C4-2B (cell line): ENCODE measurements at regions not wholly inside any gene's neighbourhood (a gene's known extent, or its start where the extent isn't known, plus 50 kb on each side); places are given as distances from the start of the nearest gene placed in this dataset.
"Not testable (repeated sequence)": the region's sequence is repeated elsewhere in the genome, so short reads cannot be mapped to it uniquely, and the experiment has no call there.

ENCODE experiments used
- H3K27ac ChIP-seq: fragments of 450-650 bp; 2 replicates; pipeline ENCODE4 v1.5.1; 2017
- CTCF ChIP-seq: fragments of 450-650 bp; conservative IDR thresholded peaks from 2 replicates; pipeline ENCODE4 v1.5.1; 2017; ENCODE audit warnings: mild to moderate bottlenecking
- ZFX ChIP-seq: fragments of 450-650 bp; IDR thresholded peaks from 2 replicates; pipeline ENCODE4 v1.6.1; 2017

DNA sequence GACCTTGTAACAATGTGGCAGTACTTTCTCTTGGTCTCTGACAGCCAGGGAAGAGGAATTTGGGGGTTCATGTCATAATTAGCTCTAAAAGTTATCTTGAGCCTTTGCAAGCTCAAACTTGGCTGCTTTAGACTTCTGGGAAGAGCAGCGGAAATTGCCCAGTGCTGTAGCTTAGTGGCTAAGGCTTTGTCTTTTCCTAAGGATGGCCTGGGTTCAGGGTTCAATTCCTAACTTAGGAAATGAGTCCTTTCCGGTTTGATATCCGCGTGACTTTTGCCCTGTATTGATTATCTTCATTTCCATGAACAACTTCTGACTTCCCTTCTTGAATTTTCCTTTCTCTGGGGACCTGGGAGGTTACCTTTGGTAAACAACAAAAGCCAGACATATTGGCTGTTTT is 961.0 kb downstream of the CNTNAP5 start:
- TF ChIP-seq ZFX (no peak), CTCF (no peak)
- no peak overlapping the region for H3K27ac ChIP-seq

- H3K27ac ChIP-seq, result not testable (repeated sequence)
Observed at GRCh38 chr2:124986870-124987269, 961.8 kb downstream of the CNTNAP5 start.

GRCh38 chr2:124987436-124987835 is 962.3 kb downstream of the CNTNAP5 start:
- not testable (repeated sequence) for H3K27ac ChIP-seq

DNA sequence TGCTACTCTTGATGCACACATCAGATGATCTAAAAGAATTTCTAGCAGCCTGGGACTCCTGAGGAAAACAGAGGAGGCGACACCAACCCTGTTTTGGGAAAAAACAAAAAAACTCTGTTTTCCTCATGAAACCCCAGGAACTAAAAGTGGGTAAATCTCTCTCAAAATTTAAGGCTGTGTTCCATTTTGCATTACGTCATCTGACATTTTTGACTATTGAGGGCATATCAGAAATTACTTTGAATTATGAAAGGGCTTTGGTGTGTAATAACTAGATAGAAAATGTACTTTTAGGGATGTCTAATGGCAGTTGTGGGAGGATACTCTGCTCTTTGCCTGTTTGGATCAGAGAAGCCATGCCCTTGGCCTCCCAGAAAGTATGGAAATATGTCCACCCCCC is 963.0 kb downstream of the CNTNAP5 start:
- TF ChIP-seq ZFX (no peak), CTCF (no peak)
- H3K27ac ChIP-seq, result no peak overlapping the region

DNA sequence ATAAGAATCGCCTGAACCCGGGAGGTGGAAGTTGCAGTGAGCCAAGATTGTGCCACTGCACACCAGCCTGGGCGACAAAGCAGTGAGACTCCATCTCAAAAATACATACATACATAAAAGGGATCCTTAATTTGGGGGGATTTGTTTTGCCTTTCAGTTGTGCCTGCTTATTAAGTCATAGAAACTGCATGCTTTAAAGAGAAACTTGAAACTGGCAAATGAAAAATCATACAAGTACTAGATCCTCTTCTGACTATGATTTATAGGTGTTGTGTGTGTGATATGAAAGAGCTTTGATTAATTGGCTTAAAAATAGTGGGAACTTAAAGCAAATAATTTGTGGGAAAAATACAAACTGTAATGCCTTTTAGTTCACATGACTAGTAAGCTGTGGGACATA is 963.7 kb downstream of the CNTNAP5 start:
- TF ChIP-seq CTCF (no peak), ZFX (no peak)
- no peak overlapping the region for H3K27ac ChIP-seq

GRCh38 chr2:124993809-124994208 is 968.7 kb downstream of the CNTNAP5 start:
- H3K27ac ChIP-seq, result no peak overlapping the region
- TF ChIP-seq ZFX, result no peak
- TF ChIP-seq CTCF, result no peak

- TF ChIP-seq CTCF (no peak), ZFX (no peak)
- H3K27ac ChIP-seq, result no peak overlapping the region
Observed at GRCh38 chr2:124995185-124995912, 970.3 kb downstream of the CNTNAP5 start.

GRCh38 chr2:124996406-124996805 is 971.3 kb downstream of the CNTNAP5 start:
- H3K27ac ChIP-seq, result no peak overlapping the region
- TF ChIP-seq CTCF, result no peak
- no peak for TF ChIP-seq ZFX
